ENCODE measurements at regions not wholly inside any gene's neighbourhood (a gene's known extent, or its start where the extent isn't known, plus 50 kb on each side); places are given as distances from the start of the nearest gene placed in this dataset.
"Not testable (repeated sequence)": the region's sequence is repeated elsewhere in the genome, so short reads cannot be mapped to it uniquely, and the experiment has no call there.

- H3K27me3 ChIP-seq: peaks cover 21% of the 10 kb centered on the region
- H3K4me3 ChIP-seq (ENCODE audit: low read depth in 1 of 2, low read length in 1 of 2): no peak overlapping the region
- peaks cover 0 to 8% of the 10 kb centered on the region in 2 experiments for H3K4me1 ChIP-seq (ENCODE audit: control insufficient read depth in 1 of 2, insufficient read depth in 1 of 2, low read depth in 1 of 2, low read length in 1 of 2)
- no peaks in the 10 kb centered on the region for H3K36me3 ChIP-seq
- H3K9me3 ChIP-seq: no peaks in the 10 kb centered on the region
- no peak for TF ChIP-seq CTCF (IDR thresholded peaks at IDR 0.05)
- H3K27ac ChIP-seq: no peak overlapping the region
Measured at GRCh38 chr2:242015108-242016065, 145.9 kb downstream of the RTP5 start.

GRCh38 chr2:242017086-242017485, 147.6 kb downstream of the RTP5 start:
- no peaks in the 10 kb centered on the region for H3K9me3 ChIP-seq
- no peak overlapping the region for H3K4me3 ChIP-seq (ENCODE audit: low read depth in 1 of 2, low read length in 1 of 2)
- no peak overlapping the region for H3K27ac ChIP-seq
- no peaks in the 10 kb centered on the region for H3K36me3 ChIP-seq
- no peak for TF ChIP-seq CTCF (IDR thresholded peaks at IDR 0.05)
- peaks cover 0 to 1% of the 10 kb centered on the region in 2 experiments for H3K4me1 ChIP-seq (ENCODE audit: control insufficient read depth in 1 of 2, insufficient read depth in 1 of 2, low read depth in 1 of 2, low read length in 1 of 2)
- peaks cover 33% of the 10 kb centered on the region for H3K27me3 ChIP-seq

- H3K4me3 ChIP-seq (ENCODE audit: low read depth in 1 of 2, low read length in 1 of 2); H3K36me3 ChIP-seq; H3K27ac ChIP-seq; H3K4me1 ChIP-seq (ENCODE audit: control insufficient read depth in 1 of 2, insufficient read depth in 1 of 2, low read depth in 1 of 2, low read length in 1 of 2); H3K9me3 ChIP-seq: not testable (repeated sequence)
- peaks cover 35% of the 10 kb centered on the region for H3K27me3 ChIP-seq
Measured at GRCh38 chr2:242018416-242018815, 148.9 kb downstream of the RTP5 start.

DNA sequence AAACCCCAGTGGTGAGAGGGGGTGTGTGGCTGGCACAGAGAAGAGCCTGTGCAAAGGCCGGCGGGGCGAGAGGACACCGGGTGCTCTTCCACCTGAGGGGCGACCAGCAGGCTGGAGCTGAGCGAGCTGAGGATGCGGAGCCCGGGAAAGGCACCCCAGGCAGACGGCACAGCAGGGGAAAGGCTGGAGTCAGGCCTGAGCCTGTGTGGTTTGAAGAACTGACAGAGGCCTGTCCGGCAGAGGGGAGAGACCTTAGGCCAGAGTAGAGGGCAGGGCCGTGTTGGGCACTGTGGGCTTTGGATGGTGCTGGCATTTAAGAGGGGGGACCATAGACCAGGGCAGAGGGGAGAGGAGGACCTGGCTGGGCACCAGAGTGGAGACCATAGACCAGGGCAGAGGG, 149.8 kb downstream of the RTP5 start:
- no peaks in the 10 kb centered on the region for H3K9me3 ChIP-seq
- H3K27ac ChIP-seq: no peak overlapping the region
- H3K27me3 ChIP-seq: peaks cover 31% of the 10 kb centered on the region
- no peak overlapping the region for H3K4me3 ChIP-seq (ENCODE audit: low read depth in 1 of 2, low read length in 1 of 2)
- no peak for TF ChIP-seq CTCF (IDR thresholded peaks at IDR 0.05)
- no peaks in the 10 kb centered on the region for H3K4me1 ChIP-seq (ENCODE audit: control insufficient read depth in 1 of 2, insufficient read depth in 1 of 2, low read depth in 1 of 2, low read length in 1 of 2)
- H3K36me3 ChIP-seq: no peaks in the 10 kb centered on the region

DNA sequence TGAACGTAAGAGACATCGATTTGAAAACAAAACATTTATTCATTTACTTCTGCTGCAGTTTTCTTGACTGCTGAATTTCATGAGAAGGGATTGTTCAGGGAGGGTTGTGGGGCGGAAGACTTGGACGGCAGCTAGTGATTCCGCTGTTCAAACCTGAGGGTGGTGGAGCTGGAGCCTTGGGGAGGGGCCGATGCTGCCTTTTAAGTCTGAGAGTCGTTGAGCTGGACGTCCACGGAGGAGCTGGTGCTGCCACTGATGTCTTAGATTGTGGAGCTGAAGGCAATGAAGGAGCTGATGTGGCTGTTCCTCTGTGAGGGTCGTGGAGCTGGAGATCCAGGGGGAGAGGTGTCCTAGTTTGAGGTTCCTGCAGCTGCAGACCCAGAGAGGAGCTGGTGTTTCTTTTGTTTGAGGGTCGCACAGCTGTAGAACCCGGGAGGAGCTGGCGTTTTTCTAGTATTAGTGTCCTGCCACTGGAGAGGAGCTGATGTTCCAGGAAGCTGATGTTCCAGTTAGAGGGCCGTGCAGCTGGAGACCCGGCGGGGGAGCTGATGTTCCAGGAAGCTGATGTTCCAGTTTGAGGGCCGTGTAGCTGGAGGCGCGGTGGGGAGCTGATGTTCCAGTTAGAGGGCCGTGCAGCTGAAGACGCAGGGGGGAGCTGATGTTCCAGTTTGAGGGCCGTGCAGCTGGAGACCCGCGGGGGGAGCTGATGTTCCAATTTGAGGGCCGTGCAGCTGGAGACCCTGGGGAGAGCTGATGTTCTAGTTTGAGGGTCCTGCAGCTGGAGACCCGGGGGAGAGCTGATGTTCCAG, 150.9 kb downstream of the RTP5 start:
- H3K27ac ChIP-seq: no peak overlapping the region
- H3K9me3 ChIP-seq: no peaks in the 10 kb centered on the region
- H3K4me3 ChIP-seq (ENCODE audit: low read depth in 1 of 2, low read length in 1 of 2): no peak overlapping the region
- H3K4me1 ChIP-seq (ENCODE audit: control insufficient read depth in 1 of 2, insufficient read depth in 1 of 2, low read depth in 1 of 2, low read length in 1 of 2): no peaks in the 10 kb centered on the region
- TF ChIP-seq CTCF (IDR thresholded peaks at IDR 0.05): no peak
- H3K36me3 ChIP-seq: no peaks in the 10 kb centered on the region
- peaks cover 35% of the 10 kb centered on the region for H3K27me3 ChIP-seq
